HG03095 (cell line): ENCODE measurements at regions not wholly inside any gene's neighbourhood (a gene's known extent, or its start where the extent isn't known, plus 50 kb on each side); places are given as distances from the start of the nearest gene placed in this dataset.

Experiments used
- ATAC-seq: cut with Tn5 transposase; IDR thresholded peaks from one replicate; pipeline ENCODE4 v1.9.1; 2021; ENCODE audit warnings: moderate library complexity; ENCODE audit not compliant: unreplicated experiment

DNA sequence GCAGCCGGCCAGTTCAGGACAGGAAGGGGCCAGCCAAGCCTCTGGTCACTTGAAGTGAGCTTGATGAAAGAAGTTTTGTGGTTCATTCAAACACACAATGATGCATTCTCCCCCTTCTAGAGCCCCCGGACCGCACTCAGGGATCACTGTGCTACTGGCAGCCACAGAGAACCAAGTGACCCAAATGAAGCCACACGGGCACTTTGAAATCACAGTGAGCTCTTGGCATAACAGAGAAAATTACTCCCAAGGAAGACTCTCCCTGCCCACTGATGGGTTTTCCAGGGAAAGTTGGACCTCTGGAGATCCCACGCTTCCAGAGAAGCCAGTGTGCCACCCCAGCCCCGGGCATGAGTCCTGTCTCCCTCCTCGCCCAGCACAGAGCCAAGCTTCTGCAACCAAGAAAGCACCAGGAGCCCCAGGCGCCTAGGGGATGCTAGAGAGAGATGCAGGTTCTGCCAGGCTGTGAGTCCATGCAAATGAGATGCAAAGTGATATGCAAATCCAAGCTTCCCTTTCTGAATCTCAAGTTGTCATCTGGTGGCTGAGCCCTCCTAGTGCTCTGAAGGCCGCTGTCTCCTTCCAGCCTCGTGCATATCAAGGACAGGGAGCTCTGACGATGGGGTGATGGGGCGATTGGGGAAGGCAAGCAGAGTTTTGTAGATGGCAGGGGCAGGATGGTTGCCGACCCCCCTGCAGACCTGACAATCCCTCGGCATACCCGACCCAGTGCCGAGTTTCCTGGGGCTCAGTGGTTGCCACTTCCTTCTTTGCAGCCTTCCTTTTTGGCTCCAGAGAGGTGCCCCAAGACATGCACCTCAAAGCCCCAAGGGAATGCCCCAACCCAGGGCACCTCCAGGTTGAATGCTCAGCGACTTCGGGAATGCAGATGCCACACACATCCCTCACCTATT lies 59.7 kb upstream of the TNRC6C start:
- no peak for ATAC-seq

DNA sequence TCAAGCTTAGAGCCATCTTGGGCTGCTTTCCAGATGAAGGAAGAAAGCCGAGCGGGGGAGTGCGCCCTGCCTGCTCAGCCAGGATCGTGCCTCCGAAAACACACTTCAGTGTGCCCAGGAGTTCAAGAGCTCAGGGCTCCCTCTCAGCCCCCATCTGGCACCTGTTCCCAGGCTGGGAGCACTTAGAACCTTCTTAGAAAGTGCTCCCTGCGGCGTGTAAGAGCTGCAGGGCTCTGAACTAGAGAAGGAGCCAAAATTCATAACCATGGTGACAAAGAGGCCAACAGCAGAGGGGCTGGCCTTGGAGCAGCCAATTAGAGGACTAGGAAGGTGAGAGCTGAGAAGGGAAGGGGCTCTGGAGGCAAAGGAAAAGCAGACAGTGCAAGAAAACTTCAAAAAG lies 59.0 kb upstream of the TNRC6C start:
- ATAC-seq: no peak

DNA sequence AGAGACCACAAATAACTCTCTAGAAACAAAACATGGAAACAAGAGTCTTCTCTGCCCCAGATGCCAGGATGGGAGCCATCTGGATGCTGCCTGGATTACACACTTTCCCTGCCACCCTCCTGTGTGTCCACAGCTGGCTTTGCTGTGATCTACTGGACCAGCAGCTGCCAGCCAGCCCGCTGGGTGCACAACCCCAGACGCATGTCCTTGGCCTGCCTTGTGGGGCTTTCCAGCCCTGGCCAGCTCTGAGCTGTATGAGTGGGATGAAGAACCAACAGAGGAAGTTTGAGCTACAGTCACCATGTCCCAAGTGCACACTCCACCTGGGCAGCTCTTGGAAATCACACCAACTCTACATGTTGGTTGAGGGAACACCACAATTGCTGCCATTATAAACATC lies 57.0 kb upstream of the TNRC6C start:
- ATAC-seq: no peak

DNA sequence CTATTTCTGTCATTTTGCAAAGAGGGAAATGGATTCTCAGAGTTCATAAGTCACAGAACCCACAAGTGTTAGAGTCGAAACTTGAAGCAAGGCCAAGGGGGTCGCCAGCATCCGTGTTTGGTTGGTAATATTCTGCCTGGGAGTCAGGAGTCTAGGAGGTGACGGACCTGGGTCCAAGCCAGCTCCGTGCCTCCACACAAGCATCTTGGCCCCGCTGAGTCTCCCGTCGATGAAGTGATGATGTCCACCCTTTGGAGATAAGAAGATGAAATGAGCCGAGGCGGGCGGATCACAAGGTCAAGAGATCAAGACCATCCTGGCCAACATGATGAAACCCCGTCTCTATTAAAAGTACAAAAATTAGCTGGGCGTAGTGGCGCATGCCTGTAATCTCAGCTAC lies 53.2 kb upstream of the TNRC6C start:
- no peak for ATAC-seq

DNA sequence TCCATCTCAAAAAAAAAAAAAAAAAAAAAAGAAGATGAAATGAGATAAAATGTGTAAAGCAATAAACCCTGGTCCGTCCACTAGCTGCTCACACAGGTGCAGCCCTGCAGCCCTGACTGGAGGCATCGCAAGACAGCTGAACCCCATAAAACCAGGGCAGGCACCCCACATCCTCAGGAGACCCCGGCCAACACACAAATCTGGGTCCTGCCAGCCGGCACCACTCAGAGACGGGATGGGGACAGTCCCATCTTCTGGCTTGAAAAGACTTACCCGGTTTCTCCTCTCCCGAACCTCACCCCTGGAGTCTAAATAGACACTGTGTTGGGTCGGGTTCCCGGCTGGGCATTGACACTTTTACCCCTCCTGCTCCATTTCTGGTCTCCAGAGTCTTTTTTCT lies 52.7 kb upstream of the TNRC6C start:
- no peak for ATAC-seq

DNA sequence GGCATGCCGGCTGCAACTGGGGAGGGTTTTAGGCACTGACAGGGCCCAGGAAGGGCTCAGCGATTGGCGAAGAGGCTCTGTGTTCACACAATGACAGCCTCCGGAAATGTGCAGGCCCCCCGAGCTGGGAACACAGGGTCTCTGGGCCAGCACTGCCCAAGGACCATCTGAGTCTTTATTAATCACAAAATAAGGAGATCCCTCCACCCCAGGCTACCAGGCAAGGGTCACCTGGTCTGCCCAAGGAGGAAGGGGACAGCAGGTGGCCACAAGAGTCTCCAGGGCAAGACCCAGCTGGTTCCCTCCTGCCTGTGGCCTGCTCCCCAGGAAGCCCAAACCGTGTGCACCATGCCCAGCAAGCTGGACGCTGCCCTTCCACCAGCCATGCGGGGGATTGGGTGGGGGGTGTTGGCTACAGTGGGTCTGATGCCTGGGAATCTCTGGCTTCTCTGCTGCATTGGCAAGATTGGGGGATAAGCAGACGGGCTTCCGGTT lies 52.1 kb upstream of the TNRC6C start:
- no peak for ATAC-seq

DNA sequence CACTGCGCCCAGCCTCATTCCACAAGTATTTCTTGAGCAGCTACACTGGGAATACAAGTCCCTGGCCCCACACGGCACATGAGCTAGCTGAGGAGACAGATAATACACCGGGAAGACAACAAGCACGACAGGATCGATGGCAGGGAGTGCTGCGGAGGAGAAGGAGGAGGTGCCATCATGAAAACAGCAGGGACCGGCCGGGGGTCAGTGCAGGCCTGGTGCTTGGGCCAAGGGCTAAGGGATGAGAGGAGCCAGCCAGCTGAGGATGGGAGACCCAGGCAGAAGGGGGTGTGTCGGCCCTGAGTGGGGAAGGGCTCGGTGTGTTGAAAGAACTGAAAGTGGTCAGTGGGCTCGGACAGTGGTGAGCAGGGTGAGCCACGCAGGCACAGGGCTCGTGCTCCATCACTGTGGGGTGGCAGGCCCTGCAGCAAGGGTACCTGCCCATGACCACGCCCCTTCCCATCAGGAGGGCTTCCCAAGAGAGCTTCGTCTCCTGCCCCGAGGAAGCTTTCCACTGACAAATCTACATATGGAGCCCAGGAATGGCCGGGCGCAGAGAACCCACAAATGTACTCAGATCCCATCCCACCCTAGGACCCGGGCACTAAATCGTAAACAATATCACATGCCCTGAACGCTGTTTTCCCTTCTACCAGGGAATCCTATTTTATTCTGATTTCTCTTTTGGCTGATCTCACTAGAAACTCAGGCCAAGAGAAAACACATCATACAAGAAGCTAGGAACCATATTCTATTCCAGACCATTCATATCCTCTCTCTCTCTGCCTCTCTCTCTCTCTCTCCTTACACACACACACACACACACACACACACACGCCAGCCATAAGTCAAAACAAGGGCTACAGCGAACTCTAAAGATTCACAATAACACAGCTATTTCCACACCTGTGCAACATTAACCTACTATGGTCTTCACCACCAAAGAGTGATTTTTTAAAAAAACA lies 50.7 kb upstream of the TNRC6C start:
- no peak for ATAC-seq

DNA sequence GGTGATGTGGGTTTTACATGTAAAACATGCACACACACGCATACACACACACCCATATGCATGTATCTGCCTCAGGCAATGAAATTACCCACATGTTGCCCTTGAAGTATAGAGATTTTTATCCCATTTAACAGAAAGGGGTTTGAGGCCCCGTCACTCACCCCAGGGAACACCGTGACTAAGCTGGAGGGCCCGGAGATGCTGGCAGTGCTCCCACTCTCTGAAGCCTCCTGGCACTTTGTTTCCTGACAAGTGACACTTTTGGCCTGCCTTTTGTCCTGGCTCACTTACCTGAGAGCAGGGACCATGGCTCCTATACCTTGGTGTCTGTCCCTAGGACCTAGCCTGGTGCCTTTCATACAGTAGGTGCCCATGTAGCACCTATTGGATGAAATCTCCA lies 50.0 kb upstream of the TNRC6C start:
- ATAC-seq: no peak
